ENCODE measurements at regions not wholly inside any gene's neighbourhood (a gene's known extent, or its start where the extent isn't known, plus 50 kb on each side); places are given as distances from the start of the nearest gene placed in this dataset.

DNA sequence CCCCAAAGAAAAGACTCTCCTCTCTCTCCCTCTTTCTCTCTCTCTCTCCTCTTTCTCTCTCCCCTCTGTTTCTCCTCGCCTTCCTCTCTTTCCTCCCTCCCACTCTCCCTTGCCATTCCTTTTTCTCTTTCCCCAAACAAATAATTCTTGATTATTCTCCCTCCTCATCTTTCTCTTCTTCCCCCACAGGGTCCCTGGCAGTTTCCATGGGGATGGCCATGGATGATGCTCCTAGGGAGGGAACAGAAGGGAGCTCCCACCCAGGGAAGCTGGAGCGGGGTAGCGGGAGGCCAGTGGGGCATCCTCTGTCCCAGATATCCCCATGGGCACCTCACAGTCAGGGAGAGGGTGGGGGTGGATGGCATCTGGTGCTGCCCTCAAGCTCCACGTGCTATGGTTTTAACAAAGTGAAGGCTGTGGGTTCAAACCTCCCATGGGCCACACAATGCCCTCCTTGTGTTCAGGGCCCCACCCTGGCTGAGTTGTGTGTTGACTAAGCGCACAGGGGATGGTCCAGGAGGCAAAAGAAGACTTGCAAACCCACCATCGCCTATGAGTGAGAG, 266.4 kb downstream of the BUD13 start:
- DNase-seq (ENCODE audit: extremely low spot score, unreplicated experiment) = no peak
- TF ChIP-seq, protein P1, sequence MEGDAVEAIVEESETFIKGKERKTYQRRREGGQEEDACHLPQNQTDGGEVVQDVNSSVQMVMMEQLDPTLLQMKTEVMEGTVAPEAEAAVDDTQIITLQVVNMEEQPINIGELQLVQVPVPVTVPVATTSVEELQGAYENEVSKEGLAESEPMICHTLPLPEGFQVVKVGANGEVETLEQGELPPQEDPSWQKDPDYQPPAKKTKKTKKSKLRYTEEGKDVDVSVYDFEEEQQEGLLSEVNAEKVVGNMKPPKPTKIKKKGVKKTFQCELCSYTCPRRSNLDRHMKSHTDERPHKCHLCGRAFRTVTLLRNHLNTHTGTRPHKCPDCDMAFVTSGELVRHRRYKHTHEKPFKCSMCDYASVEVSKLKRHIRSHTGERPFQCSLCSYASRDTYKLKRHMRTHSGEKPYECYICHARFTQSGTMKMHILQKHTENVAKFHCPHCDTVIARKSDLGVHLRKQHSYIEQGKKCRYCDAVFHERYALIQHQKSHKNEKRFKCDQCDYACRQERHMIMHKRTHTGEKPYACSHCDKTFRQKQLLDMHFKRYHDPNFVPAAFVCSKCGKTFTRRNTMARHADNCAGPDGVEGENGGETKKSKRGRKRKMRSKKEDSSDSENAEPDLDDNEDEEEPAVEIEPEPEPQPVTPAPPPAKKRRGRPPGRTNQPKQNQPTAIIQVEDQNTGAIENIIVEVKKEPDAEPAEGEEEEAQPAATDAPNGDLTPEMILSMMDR (IDR thresholded peaks at IDR 0.05) = no peak
- Mint-ChIP-seq H3K27me3 (ENCODE audit: unreplicated experiment) (peaks cover 6% of the 10 kb centered on the region), H3K4me1 (ENCODE audit: unreplicated experiment) (no peaks in the 10 kb centered on the region), H3K27ac (ENCODE audit: unreplicated experiment) (no peak overlapping the region), H3K36me3 (ENCODE audit: unreplicated experiment) (no peaks in the 10 kb centered on the region), H3K9me3 (ENCODE audit: unreplicated experiment) (no peaks in the 10 kb centered on the region), H3K4me3 (ENCODE audit: unreplicated experiment) (no peak overlapping the region)

DNA sequence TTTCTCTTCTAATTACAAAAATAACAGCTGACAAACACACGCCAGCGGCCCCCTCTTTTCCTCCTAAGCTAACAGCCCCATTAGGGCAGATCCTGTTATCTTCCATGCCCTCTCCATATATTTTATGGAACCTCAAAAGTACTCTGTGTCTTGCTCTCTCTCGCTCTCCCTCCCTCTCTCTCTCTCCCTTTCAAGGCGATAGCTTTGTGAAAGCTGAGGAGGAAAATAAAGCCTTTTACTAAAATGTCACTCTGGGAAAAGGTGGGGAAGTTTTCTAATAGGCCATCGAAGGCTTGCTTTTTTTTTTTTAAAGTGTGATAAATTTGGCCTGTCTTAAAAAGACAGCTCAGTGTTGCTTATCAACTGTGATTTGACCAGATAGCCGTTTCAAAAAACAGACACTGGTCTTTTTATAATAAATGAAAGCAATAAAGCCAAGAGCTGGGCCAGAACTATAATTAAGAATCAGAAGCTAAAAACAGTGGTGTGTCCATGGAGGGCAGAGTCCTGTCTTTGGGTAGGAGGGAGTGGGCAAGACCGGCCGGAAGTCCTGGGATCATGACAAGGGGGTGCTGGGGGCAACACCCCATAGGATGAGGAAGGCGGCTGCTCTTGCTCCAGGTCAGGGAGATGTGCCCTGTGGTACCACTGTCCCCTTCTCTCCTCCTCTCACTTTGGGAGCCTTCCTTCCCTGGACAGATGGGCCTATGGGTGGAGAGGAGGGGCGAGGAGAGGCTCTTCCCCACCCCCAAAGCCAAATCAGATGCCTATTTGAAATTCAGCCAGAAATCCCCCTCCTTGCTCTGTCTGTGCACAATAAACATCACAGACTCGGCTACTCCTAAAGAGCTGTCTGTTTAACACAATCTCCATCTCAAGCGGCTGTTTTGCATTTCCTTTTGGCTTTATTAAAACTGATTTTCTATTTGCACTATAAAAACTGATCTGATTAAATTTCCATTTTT, 267.2 kb downstream of the BUD13 start:
- H3K4me3 Mint-ChIP-seq (ENCODE audit: unreplicated experiment) = no peak overlapping the region
- no peak for DNase-seq (ENCODE audit: extremely low spot score, unreplicated experiment)
- TF ChIP-seq, protein P1 (IDR thresholded peaks at IDR 0.05) = no peak
- peaks cover 6% of the 10 kb centered on the region for H3K27me3 Mint-ChIP-seq (ENCODE audit: unreplicated experiment)
- H3K4me1 Mint-ChIP-seq (ENCODE audit: unreplicated experiment) = no peaks in the 10 kb centered on the region
- no peak overlapping the region for H3K27ac Mint-ChIP-seq (ENCODE audit: unreplicated experiment)
- no peaks in the 10 kb centered on the region for H3K9me3 Mint-ChIP-seq (ENCODE audit: unreplicated experiment)
- H3K36me3 Mint-ChIP-seq (ENCODE audit: unreplicated experiment) = no peaks in the 10 kb centered on the region

DNA sequence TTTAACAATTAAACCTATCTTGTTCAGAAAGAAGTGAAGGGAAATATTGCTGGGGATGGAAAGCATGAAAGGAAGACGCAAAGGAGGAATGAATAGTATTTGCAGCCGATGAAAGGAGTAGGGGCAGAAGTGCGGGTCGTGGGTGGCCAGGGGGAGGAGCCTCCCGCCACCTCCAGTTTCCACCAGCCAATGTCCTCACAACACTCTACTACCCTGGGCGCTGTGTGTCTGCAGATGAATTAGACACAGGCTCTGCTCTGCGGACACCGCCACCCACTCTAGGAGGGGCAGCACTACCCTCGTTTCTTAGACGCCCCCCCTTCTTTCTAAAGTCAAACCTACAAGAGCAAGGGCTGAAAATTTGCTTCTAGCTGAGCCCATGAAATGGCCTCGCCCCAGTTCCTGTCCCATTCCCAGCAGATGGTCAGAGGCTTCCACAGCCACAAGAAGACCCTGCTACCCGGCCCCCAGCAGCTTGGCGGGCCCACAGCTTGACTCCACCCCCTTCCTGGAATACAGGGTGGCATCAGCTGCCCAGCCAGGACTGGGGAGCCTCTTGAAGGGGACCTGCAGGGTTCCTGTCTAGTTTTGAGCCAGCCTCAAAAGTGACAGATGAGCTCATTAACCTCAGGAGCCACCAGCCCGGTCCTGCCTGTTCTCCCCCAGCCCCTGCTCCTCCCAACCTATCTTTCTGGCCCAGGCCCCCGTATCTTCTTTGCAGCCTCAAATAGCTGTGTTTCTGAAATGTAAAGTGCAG, 268.1 kb downstream of the BUD13 start:
- peaks cover 6% of the 10 kb centered on the region for H3K27me3 Mint-ChIP-seq (ENCODE audit: unreplicated experiment)
- no peaks in the 10 kb centered on the region for H3K9me3 Mint-ChIP-seq (ENCODE audit: unreplicated experiment)
- no peak overlapping the region for H3K27ac Mint-ChIP-seq (ENCODE audit: unreplicated experiment)
- DNase-seq (ENCODE audit: extremely low spot score, unreplicated experiment) = no peak
- H3K36me3 Mint-ChIP-seq (ENCODE audit: unreplicated experiment) = no peaks in the 10 kb centered on the region
- H3K4me1 Mint-ChIP-seq (ENCODE audit: unreplicated experiment) = no peaks in the 10 kb centered on the region
- no peak overlapping the region for H3K4me3 Mint-ChIP-seq (ENCODE audit: unreplicated experiment)
- TF ChIP-seq, protein P1 (IDR thresholded peaks at IDR 0.05) = no peak

DNA sequence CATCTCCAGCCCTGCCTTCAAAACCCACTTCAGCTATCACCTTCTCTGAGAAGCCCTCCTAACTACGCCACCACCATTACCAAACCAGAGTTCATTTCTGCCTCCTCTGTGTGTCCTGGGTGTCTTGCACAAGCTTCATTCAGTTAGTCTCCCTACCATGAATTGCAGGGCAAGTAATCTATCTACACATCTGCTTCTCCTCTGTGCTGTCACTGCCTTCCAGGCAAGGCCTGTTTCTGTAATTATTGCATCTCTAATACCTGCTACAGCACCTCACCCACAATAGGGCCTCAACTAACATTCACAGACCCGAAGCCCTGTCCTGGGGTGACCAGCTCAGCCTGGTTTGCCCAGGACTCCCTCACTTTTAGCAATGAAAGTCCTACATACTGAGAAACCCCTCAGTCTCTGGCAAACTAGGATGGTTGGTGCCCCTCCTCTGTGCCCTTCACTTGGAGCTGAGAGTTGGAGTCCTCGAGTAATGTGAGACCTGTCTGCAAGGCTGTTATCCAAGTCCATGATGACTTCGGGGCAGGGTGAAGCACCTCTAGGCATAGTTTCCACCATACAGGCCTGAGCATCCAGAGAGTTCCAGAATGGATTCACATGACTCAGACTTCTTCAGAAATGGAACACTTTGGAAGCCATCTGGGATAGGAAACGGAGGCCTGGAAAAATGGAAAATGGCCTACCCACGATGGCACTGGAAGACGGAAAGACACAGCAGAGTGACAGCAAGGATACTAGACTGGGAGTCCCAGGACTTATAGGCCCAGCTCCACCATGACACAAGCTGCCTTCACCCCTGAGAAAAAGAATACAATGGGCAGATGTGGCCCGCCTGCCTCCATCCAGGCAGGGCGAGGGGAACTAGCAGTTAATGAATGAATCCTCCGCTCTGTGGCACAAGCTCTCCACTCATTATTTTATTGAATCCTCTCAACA, 269.3 kb downstream of the BUD13 start:
- TF ChIP-seq, protein P1 (IDR thresholded peaks at IDR 0.05) = no peak
- no peak for DNase-seq (ENCODE audit: extremely low spot score, unreplicated experiment)
- Mint-ChIP-seq H3K4me1 (ENCODE audit: unreplicated experiment) (no peaks in the 10 kb centered on the region), H3K4me3 (ENCODE audit: unreplicated experiment) (no peak overlapping the region), H3K27ac (ENCODE audit: unreplicated experiment) (no peak overlapping the region), H3K9me3 (ENCODE audit: unreplicated experiment) (no peaks in the 10 kb centered on the region), H3K27me3 (ENCODE audit: unreplicated experiment) (peaks cover 6% of the 10 kb centered on the region), H3K36me3 (ENCODE audit: unreplicated experiment) (no peaks in the 10 kb centered on the region)
